Stimulated activated CD4-positive, alpha-beta T cell treated with anti-CD3 and anti-CD28 coated beads, Interleukin-12 subunit alpha, Interleukin-12 subunit beta, amount 100 ng/mL, for 24 hours (primary cell): ENCODE measurements at regions not wholly inside any gene's neighbourhood (a gene's known extent, or its start where the extent isn't known, plus 50 kb on each side); places are given as distances from the start of the nearest gene placed in this dataset.

Source experiments
- DNase-seq, 2 experiments: peaks; one replicate each; pipeline ENCODE4 v3.0.0-alpha.2; 2020; ENCODE audit warnings: low read depth in 2 of 2

DNA sequence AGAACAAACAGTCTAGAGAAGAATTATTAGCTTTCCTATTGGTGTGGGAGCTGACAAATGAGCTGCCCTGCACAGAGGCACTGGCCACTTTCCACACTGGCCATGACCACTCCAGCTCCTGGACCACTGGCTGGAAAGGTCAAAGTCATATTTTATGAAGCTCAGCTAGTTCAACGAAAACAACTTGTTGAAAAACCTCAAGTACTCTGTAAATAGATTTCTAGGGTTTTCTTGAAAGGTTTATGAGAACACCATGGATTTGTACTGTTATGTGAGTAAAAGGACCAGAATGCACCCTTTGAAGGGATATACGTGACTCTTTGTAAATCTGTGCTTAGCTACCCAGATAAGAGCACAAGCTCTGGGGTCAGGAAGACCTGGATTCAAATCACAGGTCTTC lies 54.5 kb upstream of the FGGY start:
- DNase-seq = no peak

DNA sequence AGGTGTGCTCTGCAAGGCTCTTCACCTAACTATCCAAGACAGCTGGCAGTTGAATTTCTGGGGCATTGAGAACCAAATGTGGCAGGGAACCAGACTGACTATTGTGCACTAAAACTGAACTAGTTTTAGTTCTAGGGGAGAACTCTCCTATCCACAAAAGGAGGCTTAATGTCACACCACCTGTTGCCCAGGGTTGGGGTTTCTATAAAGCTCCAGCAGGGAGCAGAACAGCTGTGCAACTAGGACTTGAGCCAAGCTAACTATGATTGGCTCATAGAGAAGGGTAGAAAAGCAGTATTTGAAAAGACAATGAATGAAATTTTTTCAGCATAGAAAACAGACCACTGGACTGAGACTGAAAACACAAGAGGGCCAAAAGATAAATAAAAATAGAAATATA lies 53.3 kb upstream of the FGGY start:
- no peak for DNase-seq

DNA sequence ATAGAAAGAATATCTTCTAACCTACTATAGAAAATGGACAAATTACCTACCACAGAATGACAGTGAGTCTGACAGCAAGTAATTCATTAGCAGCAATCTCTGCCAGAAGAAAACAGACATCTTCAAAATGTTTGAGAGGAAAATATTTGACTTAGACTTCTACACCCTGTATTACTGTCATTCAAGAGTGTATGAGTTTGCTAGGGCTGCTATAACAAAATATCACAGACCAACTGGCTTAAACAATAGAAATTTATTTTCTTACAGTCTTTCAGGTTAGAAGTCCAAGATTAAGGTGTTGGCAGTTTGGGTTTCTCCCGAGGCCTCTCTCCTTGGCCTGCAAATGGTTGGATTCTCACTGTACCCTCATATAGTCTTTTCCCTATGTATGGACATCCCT lies 52.9 kb upstream of the FGGY start:
- DNase-seq = no peak

DNA sequence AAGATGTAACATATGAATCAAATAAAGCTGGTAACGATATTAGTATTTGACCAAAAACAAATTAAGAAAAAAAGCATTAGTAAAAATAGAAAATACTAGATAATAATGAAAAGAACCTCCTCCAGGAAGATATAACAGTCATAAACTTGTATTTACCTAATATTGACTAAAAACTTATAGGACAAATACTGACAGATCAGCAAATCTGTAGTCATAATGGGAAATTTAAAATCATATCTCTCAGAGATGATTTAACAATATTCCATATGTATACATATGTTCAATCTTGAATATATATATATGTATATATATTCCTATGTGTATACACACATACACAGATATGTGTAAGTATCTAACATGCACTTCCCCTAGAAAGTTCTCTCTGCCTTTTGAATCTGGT lies 52.0 kb upstream of the FGGY start:
- no peak for DNase-seq
